ENCODE measurements at regions not wholly inside any gene's neighbourhood (a gene's known extent, or its start where the extent isn't known, plus 50 kb on each side); places are given as distances from the start of the nearest gene placed in this dataset.
"Not testable (repeated sequence)": the region's sequence is repeated elsewhere in the genome, so short reads cannot be mapped to it uniquely, and the experiment has no call there.

GRCh38 chr1:99062192-99062591, 57.5 kb upstream of the PLPPR5 start:
- DNase-seq (ENCODE audit: low spot score), result no peak

- no peak for DNase-seq (ENCODE audit: low spot score)
These were observed 64.5 kb upstream of the PLPPR5 start for GRCh38 chr1:99069146-99069545.

GRCh38 chr1:99078529-99078928, 73.9 kb upstream of the PLPPR5 start:
- DNase-seq (ENCODE audit: low spot score), result not testable (repeated sequence)

- DNase-seq (ENCODE audit: low spot score), result no peak
These were observed 77.7 kb upstream of the PLPPR5 start for GRCh38 chr1:99082366-99082765.

GRCh38 chr1:99083338-99083737, 78.7 kb upstream of the PLPPR5 start:
- no peak for DNase-seq (ENCODE audit: low spot score)

- DNase-seq (ENCODE audit: low spot score), result no peak
These were observed 79.9 kb upstream of the PLPPR5 start for GRCh38 chr1:99084562-99084961.

- no peak for DNase-seq (ENCODE audit: low spot score)
These were observed 81.4 kb upstream of the PLPPR5 start for GRCh38 chr1:99086057-99086456.

- no peak for DNase-seq (ENCODE audit: low spot score)
These were observed 93.9 kb upstream of the PLPPR5 start for GRCh38 chr1:99098589-99098988.

GRCh38 chr1:99106274-99106673, 101.6 kb upstream of the PLPPR5 start:
- no peak for DNase-seq (ENCODE audit: low spot score)

GRCh38 chr1:99107680-99108079, 103.0 kb upstream of the PLPPR5 start:
- no peak for DNase-seq (ENCODE audit: low spot score)

- no peak for DNase-seq (ENCODE audit: low spot score)
These were observed 105.7 kb upstream of the PLPPR5 start for GRCh38 chr1:99110140-99111041.

- no peak for DNase-seq (ENCODE audit: low spot score)
These were observed 110.6 kb upstream of the PLPPR5 start for GRCh38 chr1:99115231-99115630.

- DNase-seq (ENCODE audit: low spot score), result no peak
These were observed 114.5 kb upstream of the PLPPR5 start for GRCh38 chr1:99119188-99119587.

- no peak for DNase-seq (ENCODE audit: low spot score)
These were observed 117.4 kb upstream of the PLPPR5 start for GRCh38 chr1:99122039-99122438.

- DNase-seq (ENCODE audit: low spot score), result no peak
These were observed 119.3 kb upstream of the PLPPR5 start for GRCh38 chr1:99123936-99124335.

- DNase-seq (ENCODE audit: low spot score), result no peak
These were observed 126.9 kb upstream of the PLPPR5 start for GRCh38 chr1:99131546-99131945.

- no peak for DNase-seq (ENCODE audit: low spot score)
These were observed 129.3 kb upstream of the PLPPR5 start for GRCh38 chr1:99133756-99134500.

- DNase-seq (ENCODE audit: low spot score), result no peak
These were observed 126.6 kb upstream of the PLPPR4 start for GRCh38 chr1:99137554-99138206.

- DNase-seq (ENCODE audit: low spot score), result no peak
These were observed 124.4 kb upstream of the PLPPR4 start for GRCh38 chr1:99139876-99140275.

- DNase-seq (ENCODE audit: low spot score), result no peak
These were observed 118.0 kb upstream of the PLPPR4 start for GRCh38 chr1:99146129-99146848.

- no peak for DNase-seq (ENCODE audit: low spot score)
These were observed 114.3 kb upstream of the PLPPR4 start for GRCh38 chr1:99149952-99150351.

GRCh38 chr1:99152132-99152531, 112.2 kb upstream of the PLPPR4 start:
- no peak for DNase-seq (ENCODE audit: low spot score)

Measured in LoVo (cell line).